ENCODE measurements at regions not wholly inside any gene's neighbourhood (a gene's known extent, or its start where the extent isn't known, plus 50 kb on each side); places are given as distances from the start of the nearest gene placed in this dataset.

- H3K4me3 ChIP-seq (replicated peaks; ENCODE audit: low read depth, low read length) = no peak overlapping the region
- TF ChIP-seq CTCF (IDR thresholded peaks at IDR 0.05; ENCODE audit: low read length, missing control alignments) = no peak
- peak; percentile 47 for DNase-seq (ENCODE audit: low read depth)
Measured at GRCh38 chr6:219641-220198, 72.6 kb upstream of the DUSP22 start.

- DNase-seq (ENCODE audit: low read depth) = no peak
- no peak overlapping the region for H3K4me3 ChIP-seq (replicated peaks; ENCODE audit: low read depth, low read length)
- no peak for TF ChIP-seq CTCF (IDR thresholded peaks at IDR 0.05; ENCODE audit: low read length, missing control alignments)
Measured at GRCh38 chr6:220312-220711, 72.0 kb upstream of the DUSP22 start.

GRCh38 chr6:220721-221475 is 71.4 kb upstream of the DUSP22 start:
- no peak for TF ChIP-seq CTCF (IDR thresholded peaks at IDR 0.05; ENCODE audit: low read length, missing control alignments)
- DNase-seq (ENCODE audit: low read depth) = peak; percentile 20
- no peak overlapping the region for H3K4me3 ChIP-seq (replicated peaks; ENCODE audit: low read depth, low read length)

GRCh38 chr6:221531-222349 is 70.5 kb upstream of the DUSP22 start:
- no peak overlapping the region for H3K4me3 ChIP-seq (replicated peaks; ENCODE audit: low read depth, low read length)

GRCh38 chr6:222468-222867 is 69.8 kb upstream of the DUSP22 start:
- TF ChIP-seq CTCF (IDR thresholded peaks at IDR 0.05; ENCODE audit: low read length, missing control alignments) = no peak
- H3K4me3 ChIP-seq (replicated peaks; ENCODE audit: low read depth, low read length) = no peak overlapping the region
- DNase-seq (ENCODE audit: low read depth) = no peak

More at GRCh38 chr6:221531-222349, 70.5 kb upstream of the DUSP22 start:
- no peak for TF ChIP-seq CTCF (IDR thresholded peaks at IDR 0.05; ENCODE audit: low read length, missing control alignments)
- no peak for DNase-seq (ENCODE audit: low read depth)

- TF ChIP-seq CTCF (IDR thresholded peaks at IDR 0.05; ENCODE audit: low read length, missing control alignments) = no peak
- no peak for DNase-seq (ENCODE audit: low read depth)
- H3K4me3 ChIP-seq (replicated peaks; ENCODE audit: low read depth, low read length) = no peak overlapping the region
Measured at GRCh38 chr6:223136-223535, 69.2 kb upstream of the DUSP22 start.
